Esophagus muscularis mucosa (tissue), 4 donors: ENCODE measurements at regions not wholly inside any gene's neighbourhood (a gene's known extent, or its start where the extent isn't known, plus 50 kb on each side); places are given as distances from the start of the nearest gene placed in this dataset.

Experiments
- DNase-seq: peaks from one replicate; pipeline ENCODE4 v3.0.0-alpha.2; 2017; ENCODE audit errors: extremely low spot score
- H3K27ac ChIP-seq, 4 donors: fragments of 200-600 bp; sonication (generic); replicated peaks in 1 of 4; 1 replicate in 3 of 4; 2 replicates in 1 of 4; pipeline ENCODE4 v1.5.1; 2016 to 2019; ENCODE audit warnings: mild to moderate bottlenecking in 1 of 4
- H3K27me3 ChIP-seq, 4 donors: fragments of 200-600 bp; sonication (generic); one replicate each; pipeline versions ENCODE4 v1.5.1 to v1.6.0; 2016 to 2019
- H3K36me3 ChIP-seq, 4 donors: fragments of 200-600 bp; sonication (generic); one replicate each; pipeline ENCODE4 v1.5.1; 2016 to 2019
- H3K4me1 ChIP-seq, 4 donors: fragments of 200-600 bp; sonication (generic); one replicate each; pipeline ENCODE4 v1.5.1; 2016 to 2019
- H3K4me3 ChIP-seq, 4 donors: fragments of 200-600 bp; sonication (generic); 1 replicate in 2 of 4; 2 replicates in 2 of 4; pipeline ENCODE4 v1.5.1; 2016 to 2019; ENCODE audit warnings: mild to moderate bottlenecking in 4 of 4, moderate library complexity in 1 of 4
- H3K9me3 ChIP-seq, 4 donors: fragments of 200-600 bp; sonication (generic); 1 replicate in 3 of 4; 2 replicates in 1 of 4; pipeline ENCODE4 v1.5.1; 2016 to 2019
- EP300 ChIP-seq: sonication (generic); formaldehyde crosslinking; IDR thresholded peaks from one replicate; pipeline ENCODE4 v1.6.1; 2017; ENCODE audit warnings: antibody characterized with exemption
- POLR2A ChIP-seq: fragments of 450-650 bp; IDR thresholded peaks from one replicate; pipeline ENCODE4 v1.6.1; 2017; ENCODE audit warnings: antibody characterized with exemption, moderate library complexity, mild to moderate bottlenecking, low read depth
- POLR2AphosphoS5 ChIP-seq, 2 donors: sonication (generic); formaldehyde crosslinking; IDR thresholded peaks; one replicate each; pipeline ENCODE4 v1.6.1; 2017; ENCODE audit warnings: antibody characterized with exemption in 2 of 2
- WGBS: methylation state at CpG from one replicate; pipeline ENCODE4 v1.1.5; 2018; 5-methylcytosine and 5-hydroxymethylcytosine counted together
- intact Hi-C: fragments of 100-400 bp; cut with DNase I; formaldehyde crosslinking; loops from one replicate; pipeline ENCODE4 v1.15.1; 2023
- TF ChIP-seq, protein P1 (sequence below), 3 experiments: fragments of 200-600 bp in 2 of 3; fragments of 450-650 bp in 1 of 3; sonication (generic) in 2 of 3; IDR thresholded peaks; one replicate each; pipeline ENCODE4 v1.5.1; 2017 to 2019; ENCODE audit warnings: antibody characterized with exemption in 3 of 3, mild to moderate bottlenecking in 2 of 3, moderate library complexity in 1 of 3

- TF ChIP-seq, protein P1, sequence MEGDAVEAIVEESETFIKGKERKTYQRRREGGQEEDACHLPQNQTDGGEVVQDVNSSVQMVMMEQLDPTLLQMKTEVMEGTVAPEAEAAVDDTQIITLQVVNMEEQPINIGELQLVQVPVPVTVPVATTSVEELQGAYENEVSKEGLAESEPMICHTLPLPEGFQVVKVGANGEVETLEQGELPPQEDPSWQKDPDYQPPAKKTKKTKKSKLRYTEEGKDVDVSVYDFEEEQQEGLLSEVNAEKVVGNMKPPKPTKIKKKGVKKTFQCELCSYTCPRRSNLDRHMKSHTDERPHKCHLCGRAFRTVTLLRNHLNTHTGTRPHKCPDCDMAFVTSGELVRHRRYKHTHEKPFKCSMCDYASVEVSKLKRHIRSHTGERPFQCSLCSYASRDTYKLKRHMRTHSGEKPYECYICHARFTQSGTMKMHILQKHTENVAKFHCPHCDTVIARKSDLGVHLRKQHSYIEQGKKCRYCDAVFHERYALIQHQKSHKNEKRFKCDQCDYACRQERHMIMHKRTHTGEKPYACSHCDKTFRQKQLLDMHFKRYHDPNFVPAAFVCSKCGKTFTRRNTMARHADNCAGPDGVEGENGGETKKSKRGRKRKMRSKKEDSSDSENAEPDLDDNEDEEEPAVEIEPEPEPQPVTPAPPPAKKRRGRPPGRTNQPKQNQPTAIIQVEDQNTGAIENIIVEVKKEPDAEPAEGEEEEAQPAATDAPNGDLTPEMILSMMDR (IDR thresholded peaks at IDR 0.05), result no peak
- TF ChIP-seq POLR2A (no peak), POLR2AphosphoS5 (IDR thresholded peaks at IDR 0.05) (no peak), EP300 (no peak)
- no peaks in the 10 kb centered on the region for H3K4me1 ChIP-seq
- intact Hi-C loops, result no loop called here
- no peak overlapping the region for H3K4me3 ChIP-seq
- WGBS, result 54% methylated on average over 3 of the region's 3 CpGs
- H3K36me3 ChIP-seq, result no peaks in the 10 kb centered on the region
- no peak for DNase-seq
- H3K9me3 ChIP-seq, result no peaks in the 10 kb centered on the region
- H3K27ac ChIP-seq, result no peak overlapping the region
- no peaks in the 10 kb centered on the region for H3K27me3 ChIP-seq
Observed at GRCh38 chr12:74608231-74608775, 70.7 kb downstream of the ATXN7L3B start.

DNA sequence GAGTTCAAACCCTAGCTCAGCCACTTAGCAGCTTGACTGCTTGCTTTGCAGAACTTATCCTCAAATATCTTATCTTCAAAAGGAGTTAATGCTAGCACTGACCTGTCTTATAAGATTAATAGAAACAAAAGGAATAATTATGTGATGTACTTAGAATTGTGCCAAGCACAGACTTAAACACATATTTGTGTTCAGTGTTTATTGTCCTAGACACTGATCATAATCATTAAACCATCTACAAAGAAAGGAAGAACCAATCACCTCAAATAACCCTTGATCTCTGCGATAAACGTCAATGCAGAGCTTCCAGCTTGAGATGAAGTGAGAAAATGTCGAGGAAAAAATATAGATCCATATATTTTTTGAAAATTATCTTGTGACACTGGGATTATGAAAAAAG lies 73.1 kb downstream of the ATXN7L3B start:
- no peaks in the 10 kb centered on the region for H3K27me3 ChIP-seq
- H3K27ac ChIP-seq, result no peak overlapping the region
- H3K4me3 ChIP-seq, result no peak overlapping the region
- 72% methylated on average over 3 of the region's 3 CpGs for WGBS
- no peaks in the 10 kb centered on the region for H3K4me1 ChIP-seq
- intact Hi-C loops, result no loop called here
- DNase-seq, result no peak
- TF ChIP-seq EP300 (no peak), POLR2A (no peak), POLR2AphosphoS5 (IDR thresholded peaks at IDR 0.05) (no peak)
- H3K36me3 ChIP-seq, result no peaks in the 10 kb centered on the region
- H3K9me3 ChIP-seq, result no peaks in the 10 kb centered on the region

DNA sequence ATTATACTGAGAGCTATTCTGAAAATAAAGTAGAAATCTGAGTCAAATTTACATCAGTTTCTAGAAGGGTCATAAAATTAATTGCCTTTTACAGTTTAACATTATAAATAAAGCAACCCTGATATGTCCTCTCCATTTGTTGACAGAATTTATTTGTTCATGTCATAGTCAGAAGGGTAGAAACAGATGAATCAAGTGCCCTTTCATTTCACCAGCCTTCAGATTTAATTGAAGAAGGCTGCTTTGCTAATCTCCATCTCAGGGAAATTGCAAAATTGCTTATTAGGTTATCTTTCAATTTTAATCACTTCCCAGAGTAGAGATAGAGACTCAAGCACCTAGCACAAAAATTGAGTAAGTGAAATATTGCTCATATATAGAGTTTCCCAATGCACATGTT lies 76.8 kb downstream of the ATXN7L3B start:
- H3K9me3 ChIP-seq, result no peaks in the 10 kb centered on the region
- no peak overlapping the region for H3K4me3 ChIP-seq
- TF ChIP-seq POLR2AphosphoS5 (IDR thresholded peaks at IDR 0.05) (no peak), EP300 (no peak)
- TF ChIP-seq, protein P1 (IDR thresholded peaks at IDR 0.05), result no peak
- no peak overlapping the region for H3K27ac ChIP-seq
- no peaks in the 10 kb centered on the region for H3K27me3 ChIP-seq
- H3K36me3 ChIP-seq, result no peaks in the 10 kb centered on the region
- H3K4me1 ChIP-seq, result no peaks in the 10 kb centered on the region
- intact Hi-C loops, result no loop called here
- DNase-seq, result no peak

- H3K4me3 ChIP-seq, result no peak overlapping the region
- TF ChIP-seq POLR2A, result no peak
- TF ChIP-seq, protein P1 (IDR thresholded peaks at IDR 0.05), result no peak
- TF ChIP-seq POLR2AphosphoS5 (IDR thresholded peaks at IDR 0.05), result no peak
- TF ChIP-seq EP300, result no peak
- H3K27ac ChIP-seq, result no peak overlapping the region
- H3K9me3 ChIP-seq, result no peaks in the 10 kb centered on the region
- intact Hi-C loops, result no loop called here
- H3K4me1 ChIP-seq, result no peaks in the 10 kb centered on the region
- H3K36me3 ChIP-seq, result no peaks in the 10 kb centered on the region
- DNase-seq, result no peak
- no peaks in the 10 kb centered on the region for H3K27me3 ChIP-seq
- 59% methylated on average over 2 of the region's 2 CpGs for WGBS
Observed at GRCh38 chr12:74619084-74619483, 81.4 kb downstream of the ATXN7L3B start.

GRCh38 chr12:74619884-74620283 lies 82.2 kb downstream of the ATXN7L3B start:
- no peaks in the 10 kb centered on the region for H3K27me3 ChIP-seq
- intact Hi-C loops, result no loop called here
- H3K4me3 ChIP-seq, result no peak overlapping the region
- no peaks in the 10 kb centered on the region for H3K9me3 ChIP-seq
- no peaks in the 10 kb centered on the region for H3K4me1 ChIP-seq
- no peak for DNase-seq
- H3K27ac ChIP-seq, result no peak overlapping the region
- WGBS, result 92% methylated on average over 1 of the region's 1 CpG
- H3K36me3 ChIP-seq, result no peaks in the 10 kb centered on the region
- TF ChIP-seq, protein P1 (IDR thresholded peaks at IDR 0.05), result no peak
- TF ChIP-seq POLR2A (no peak), POLR2AphosphoS5 (IDR thresholded peaks at IDR 0.05) (no peak), EP300 (no peak)
